H1 (cell line): ENCODE measurements at regions not wholly inside any gene's neighbourhood (a gene's known extent, or its start where the extent isn't known, plus 50 kb on each side); places are given as distances from the start of the nearest gene placed in this dataset.

Experiments used
- CTCF ChIA-PET: fragments of 300-600 bp; sonication (Branson Sonifier 250); formaldehyde crosslinking; loops from one replicate; lab custom pipeline; 2021; ENCODE audit not compliant: partially characterized antibody; lab: Charles Lee
- POLR2A ChIA-PET: fragments of 300-600 bp; sonication (Branson Sonifier 250); formaldehyde crosslinking; loops from one replicate; lab custom pipeline; 2021; ENCODE audit warnings: inconsistent platforms; ENCODE audit not compliant: partially characterized antibody; lab: Charles Lee
- DNase-seq, 2 experiments: peaks; one replicate each; pipeline versions ENCODE4 v3.0.0 to v3.0.0-alpha.2; 2010 to 2022; ENCODE audit warnings: low spot score in 2 of 2, low read depth in 1 of 2, mixed read lengths in 1 of 2
- FAIRE-seq: peaks from 2 replicates; lab custom pipeline; 2011; peaks lifted over from hg19 to GRCh38; lab: Jason Lieb, UNC
- H2AFZ ChIP-seq: 2 replicates; pipeline ENCODE4 v1.8.1; 2012; ENCODE audit warnings: low read length, inconsistent platforms
- H2AK5ac ChIP-seq: 2 replicates; pipeline ENCODE4 v1.6.1; 2013; ENCODE audit warnings: low read depth, low read length
- H2BK120ac ChIP-seq: replicated peaks from 2 replicates; pipeline ENCODE3; 2013; ENCODE audit warnings: low read depth, low read length, inconsistent platforms
- H2BK12ac ChIP-seq: 2 replicates; pipeline ENCODE4 v1.6.1; 2013; ENCODE audit warnings: low read depth, low read length
- H2BK15ac ChIP-seq: 2 replicates; pipeline ENCODE4 v1.6.1; 2013; ENCODE audit warnings: low read length
- H2BK20ac ChIP-seq: 2 replicates; pipeline ENCODE4 v1.6.1; 2013; ENCODE audit warnings: low read length
- H2BK5ac ChIP-seq: 2 replicates; pipeline ENCODE4 v1.6.1; 2013; ENCODE audit warnings: low read depth, low read length
- H3K14ac ChIP-seq: 2 replicates; pipeline ENCODE4 v1.6.1; 2013; ENCODE audit warnings: inconsistent platforms; ENCODE audit not compliant: insufficient read length
- H3K18ac ChIP-seq: 2 replicates; pipeline ENCODE4 v1.6.1; 2013; ENCODE audit warnings: low read length; ENCODE audit errors: extremely low read depth
- H3K23ac ChIP-seq: 2 replicates; pipeline ENCODE4 v1.6.1; 2013; ENCODE audit warnings: inconsistent platforms; ENCODE audit not compliant: insufficient read length
- H3K23me2 ChIP-seq: 2 replicates; pipeline ENCODE4 v1.6.1; 2013; ENCODE audit warnings: low read depth, low read length
- H3K27ac ChIP-seq: 2 replicates; pipeline ENCODE4 v1.6.1; 2011; ENCODE audit warnings: low read depth, low read length, inconsistent platforms
- H3K27me3 ChIP-seq, 4 experiments: replicated peaks in 1 of 4; 1 replicate in 1 of 4; 2 replicates in 3 of 4; pipeline versions ENCODE4 v1.6.1 to v1.8.1; 2011 to 2013; ENCODE audit warnings: low read length in 3 of 4, mild to moderate bottlenecking in 3 of 4, inconsistent platforms in 2 of 4, mixed read lengths in 2 of 4, moderate library complexity in 1 of 4; ENCODE audit not compliant: control insufficient read depth in 3 of 4, insufficient read depth in 3 of 4; ENCODE audit errors: extremely low read depth in 1 of 4
- H3K36me3 ChIP-seq, 4 experiments: 2 replicates each; pipeline versions ENCODE4 v1.6.1 to v1.8.1; 2011 to 2013; ENCODE audit warnings: mild to moderate bottlenecking in 4 of 4, low read length in 3 of 4, moderate library complexity in 2 of 4, control low read depth in 1 of 4, inconsistent platforms in 1 of 4; ENCODE audit not compliant: insufficient read depth in 4 of 4, control insufficient read depth in 2 of 4
- H3K4ac ChIP-seq: replicated peaks from 2 replicates; pipeline ENCODE3; 2013; ENCODE audit warnings: low read length, low read depth, mixed read lengths, inconsistent platforms; ENCODE audit not compliant: insufficient read length
- H3K4me1 ChIP-seq, 4 experiments: replicated peaks in 1 of 4; 1 replicate in 1 of 4; 2 replicates in 3 of 4; pipeline versions ENCODE4 v1.6.1 to v1.8.1; 2011 to 2013; ENCODE audit warnings: low read length in 3 of 4, inconsistent platforms in 2 of 4, mixed read lengths in 1 of 4; ENCODE audit not compliant: insufficient read depth in 4 of 4, control insufficient read depth in 3 of 4
- H3K4me2 ChIP-seq, 2 experiments: 2 replicates each; pipeline versions ENCODE4 v1.6.1 to v1.8.1; 2011 to 2013; ENCODE audit warnings: low read depth in 2 of 2, low read length in 2 of 2, control low read depth in 1 of 2, inconsistent platforms in 1 of 2, mild to moderate bottlenecking in 1 of 2; ENCODE audit not compliant: insufficient read depth in 1 of 2
- H3K4me3 ChIP-seq, 4 experiments: fragments of 200-600, 300-600 bp in 1 of 4; sonication (generic), shearing (Covaris generic), sonication (Bioruptor Twin) in 1 of 4; 2 replicates each; pipeline versions ENCODE4 v1.5.1 to v1.8.1; 2011 to 2016; ENCODE audit warnings: low read length in 4 of 4, low read depth in 3 of 4, control low read depth in 2 of 4, inconsistent platforms in 2 of 4, mild to moderate bottlenecking in 2 of 4, mixed read lengths in 1 of 4, moderate library complexity in 1 of 4; ENCODE audit not compliant: insufficient read depth in 2 of 4; ENCODE audit errors: extremely low read depth in 1 of 4
- H3K56ac ChIP-seq: replicated peaks from 2 replicates; pipeline ENCODE3; 2013; ENCODE audit warnings: low read depth, mild to moderate bottlenecking, mixed read lengths, low read length, inconsistent platforms; ENCODE audit not compliant: insufficient read length
- H3K79me1 ChIP-seq: 2 replicates; pipeline ENCODE4 v1.6.1; 2013; ENCODE audit warnings: low read depth, low read length, control low read depth
- H3K79me2 ChIP-seq, 2 experiments: 2 replicates each; pipeline versions ENCODE4 v1.6.1 to v1.8.1; 2012 to 2013; ENCODE audit warnings: low read length in 2 of 2, mild to moderate bottlenecking in 2 of 2, inconsistent platforms in 1 of 2; ENCODE audit not compliant: insufficient read depth in 2 of 2, control insufficient read depth in 1 of 2
- H3K9ac ChIP-seq, 4 experiments: replicated peaks in 1 of 4; 1 replicate in 1 of 4; 2 replicates in 3 of 4; pipeline versions ENCODE4 v1.6.1 to v1.8.1; 2011 to 2013; ENCODE audit warnings: low read depth in 3 of 4, low read length in 3 of 4, control low read depth in 2 of 4, mild to moderate bottlenecking in 2 of 4, moderate library complexity in 2 of 4, inconsistent platforms in 1 of 4; ENCODE audit errors: extremely low read depth in 1 of 4
- H3K9me3 ChIP-seq, 2 experiments: 2 replicates each; pipeline versions ENCODE4 v1.6.1 to v1.8.1; 2012 to 2013; ENCODE audit warnings: mild to moderate bottlenecking in 2 of 2, moderate library complexity in 2 of 2, control low read depth in 1 of 2, inconsistent platforms in 1 of 2, low read depth in 1 of 2, low read length in 1 of 2, mixed read lengths in 1 of 2; ENCODE audit not compliant: insufficient read depth in 2 of 2
- H4K20me1 ChIP-seq, 2 experiments: replicated peaks in 1 of 2; 2 replicates each; pipeline versions ENCODE3 to v1.8.1; 2011 to 2013; ENCODE audit warnings: inconsistent platforms in 2 of 2, low read length in 2 of 2, mild to moderate bottlenecking in 1 of 2; ENCODE audit not compliant: insufficient read depth in 2 of 2, control insufficient read depth in 1 of 2
- H4K5ac ChIP-seq: 2 replicates; pipeline ENCODE4 v1.6.1; 2013; ENCODE audit warnings: low read length, low read depth, mixed read lengths, inconsistent platforms; ENCODE audit not compliant: insufficient read length
- H4K8ac ChIP-seq: 2 replicates; pipeline ENCODE4 v1.8.0; 2013; ENCODE audit warnings: mild to moderate bottlenecking, moderate library complexity, low read length, inconsistent platforms; ENCODE audit not compliant: insufficient read depth; ENCODE audit errors: extremely low read depth
- H4K91ac ChIP-seq: replicated peaks from 2 replicates; pipeline ENCODE3; 2013; ENCODE audit warnings: low read length, mixed read lengths, inconsistent platforms; ENCODE audit not compliant: insufficient read length
- BCL11A ChIP-seq, 2 experiments: IDR thresholded peaks; one replicate each; pipeline ENCODE4 v1.6.1; 2011; ENCODE audit warnings: low read depth in 2 of 2, low read length in 2 of 2, mild to moderate bottlenecking in 2 of 2
- CHD1 ChIP-seq: IDR thresholded peaks from 2 replicates; pipeline ENCODE4 v1.6.1; 2012; ENCODE audit warnings: low read depth, low read length, improper control_type of control experiment
- CTBP2 ChIP-seq: IDR thresholded peaks from 2 replicates; pipeline ENCODE4 v1.7.0; 2011; ENCODE audit warnings: borderline replicate concordance, mild to moderate bottlenecking, moderate library complexity, mixed read lengths, low read length; ENCODE audit not compliant: insufficient read depth, insufficient read length
- EP300 ChIP-seq, 2 experiments: IDR thresholded peaks; 1 replicate in 1 of 2; 2 replicates in 1 of 2; pipeline ENCODE4 v1.6.1; 2011 to 2012; ENCODE audit warnings: low read depth in 2 of 2, low read length in 2 of 2, mild to moderate bottlenecking in 2 of 2, borderline replicate concordance in 1 of 2, inconsistent platforms in 1 of 2, moderate library complexity in 1 of 2
- FOSL1 ChIP-seq: IDR thresholded peaks from 2 replicates; pipeline ENCODE4 v1.6.1; 2011; ENCODE audit warnings: mild to moderate bottlenecking, low read depth, low read length, moderate library complexity; ENCODE audit not compliant: insufficient read depth
- GTF2F1 ChIP-seq: IDR thresholded peaks from 2 replicates; pipeline ENCODE4 v1.6.1; 2012; ENCODE audit warnings: low read depth, low read length, improper control_type of control experiment, borderline replicate concordance
- JUN ChIP-seq: IDR thresholded peaks from 2 replicates; pipeline ENCODE4 v1.6.1; 2011; ENCODE audit warnings: low read depth, mild to moderate bottlenecking, improper control_type of control experiment, low read length
- MAX ChIP-seq: IDR thresholded peaks from 2 replicates; pipeline ENCODE4 v1.6.1; 2012; ENCODE audit warnings: inconsistent platforms
- POLR2AphosphoS5 ChIP-seq: IDR thresholded peaks from 2 replicates; pipeline ENCODE4 v1.6.1; 2011; ENCODE audit warnings: low read depth, low read length
- SAP30 ChIP-seq: fragments of 300-600 bp; sonication (generic); IDR thresholded peaks from 2 replicates; pipeline ENCODE4 v1.7.1; 2012; ENCODE audit warnings: low read length, moderate library complexity, mild to moderate bottlenecking, inconsistent platforms; ENCODE audit not compliant: insufficient read depth, insufficient replicate concordance
- SIRT6 ChIP-seq: IDR thresholded peaks from one replicate; pipeline ENCODE4 v1.7.1; 2012; ENCODE audit warnings: low read length, inconsistent platforms
- SIX5 ChIP-seq: IDR thresholded peaks from 2 replicates; pipeline ENCODE4 v1.6.1; 2011; ENCODE audit warnings: mild to moderate bottlenecking, low read depth, low read length
- SP4 ChIP-seq: IDR thresholded peaks from 2 replicates; pipeline ENCODE4 v1.6.1; 2012; ENCODE audit warnings: low read length, inconsistent platforms
- TCF12 ChIP-seq: IDR thresholded peaks from 2 replicates; pipeline ENCODE4 v1.6.1; 2011; ENCODE audit warnings: low read depth, mild to moderate bottlenecking, low read length
- WGBS, 2 experiments: shearing (Covaris generic) in 1 of 2; methylation state at CpG; one replicate each; pipeline versions ENCODE4 v1.1.6 to v1.1.7; 2013 to 2015; ENCODE audit warnings: low lambda C conversion rate in 2 of 2, mixed read lengths in 2 of 2, inconsistent platforms in 1 of 2, low coverage in 1 of 2, missing lambda C conversion rate in 1 of 2; ENCODE audit not compliant: insufficient replicate concordance in 2 of 2, insufficient coverage in 1 of 2, insufficient read length in 1 of 2; ENCODE audit errors: extremely low coverage in 1 of 2, missing lambda C conversion rate in 1 of 2; 5-methylcytosine and 5-hydroxymethylcytosine counted together

- Histone ChIP-seq H4K5ac (no peak overlapping the region), H2BK15ac (no peak overlapping the region), H4K8ac (no peak overlapping the region), H3K4me3 (no peak overlapping the region), H2BK120ac (no peak overlapping the region), H3K4me1 (no peaks in the 10 kb centered on the region), H3K9me3 (no peaks in the 10 kb centered on the region), H2BK12ac (no peak overlapping the region), H4K20me1 (no peaks in the 10 kb centered on the region), H3K14ac (no peak overlapping the region), H3K4me2 (no peak overlapping the region), H3K27ac (no peak overlapping the region), H3K23ac (no peak overlapping the region), H3K23me2 (no peaks in the 10 kb centered on the region), H3K4ac (no peak overlapping the region), H2AK5ac (no peak overlapping the region), H3K79me1 (no peaks in the 10 kb centered on the region), H3K36me3 (no peaks in the 10 kb centered on the region), H2BK20ac (no peak overlapping the region), H3K56ac (no peak overlapping the region), H3K79me2 (no peaks in the 10 kb centered on the region), H4K91ac (no peak overlapping the region), H2BK5ac (no peak overlapping the region), H3K18ac (no peak overlapping the region), H3K27me3 (no peaks in the 10 kb centered on the region), H3K9ac (no peak overlapping the region), H2AFZ (peak overlapping the region; percentile 50; the same call in 1 of the 2 replicates)
- WGBS, 2 experiments = 86% methylated on average over 4 of the region's 4 CpGs; no CpG with 5 or more reads in 1 of the 2 experiments
- POLR2A ChIA-PET = no interaction called here
- DNase-seq (no peak), FAIRE-seq (no peak)
- CTCF ChIA-PET = interaction anchor here (0.7 to 1.0 kb wide), 2 partner anchors 52 to 1480 kb away, joined by 3 read pairs; no protein-coding TSS in a partner anchor
- TF ChIP-seq SIX5 (no peak), SIRT6 (no peak), CHD1 (no peak), BCL11A (IDR thresholded peaks at IDR 0.05; ENCODE audit: low read depth in 2 of 2, low read length in 2 of 2) (no peak), JUN (no peak), CTBP2 (no peak), POLR2AphosphoS5 (no peak), SP4 (no peak), MAX (no peak), FOSL1 (no peak), EP300 (IDR thresholded peaks at IDR 0.05; ENCODE audit: borderline replicate concordance in 1 of 2, low read depth in 2 of 2, low read length in 2 of 2) (no peak), SAP30 (no peak), GTF2F1 (no peak), TCF12 (no peak)
Observed at GRCh38 chr12:58592475-58593207, 327.7 kb downstream of the LRIG3 start.
